H1 (cell line): ENCODE measurements at regions not wholly inside any gene's neighbourhood (a gene's known extent, or its start where the extent isn't known, plus 50 kb on each side); places are given as distances from the start of the nearest gene placed in this dataset.

ENCODE experiments used
- CTCF ChIA-PET: fragments of 300-600 bp; sonication (Branson Sonifier 250); formaldehyde crosslinking; loops from one replicate; lab custom pipeline; 2021; ENCODE audit not compliant: partially characterized antibody; lab: Charles Lee
- POLR2A ChIA-PET: fragments of 300-600 bp; sonication (Branson Sonifier 250); formaldehyde crosslinking; loops from one replicate; lab custom pipeline; 2021; ENCODE audit warnings: inconsistent platforms; ENCODE audit not compliant: partially characterized antibody; lab: Charles Lee
- DNase-seq, 2 experiments: peaks; one replicate each; pipeline versions ENCODE4 v3.0.0 to v3.0.0-alpha.2; 2010 to 2022; ENCODE audit warnings: low spot score in 2 of 2, low read depth in 1 of 2, mixed read lengths in 1 of 2
- FAIRE-seq: peaks from 2 replicates; lab custom pipeline; 2011; peaks lifted over from hg19 to GRCh38; lab: Jason Lieb, UNC
- H2AFZ ChIP-seq: 2 replicates; pipeline ENCODE4 v1.8.1; 2012; ENCODE audit warnings: low read length, inconsistent platforms
- H2AK5ac ChIP-seq: 2 replicates; pipeline ENCODE4 v1.6.1; 2013; ENCODE audit warnings: low read depth, low read length
- H2BK120ac ChIP-seq: replicated peaks from 2 replicates; pipeline ENCODE3; 2013; ENCODE audit warnings: low read depth, low read length, inconsistent platforms
- H2BK12ac ChIP-seq: 2 replicates; pipeline ENCODE4 v1.6.1; 2013; ENCODE audit warnings: low read depth, low read length
- H2BK15ac ChIP-seq: 2 replicates; pipeline ENCODE4 v1.6.1; 2013; ENCODE audit warnings: low read length
- H2BK20ac ChIP-seq: 2 replicates; pipeline ENCODE4 v1.6.1; 2013; ENCODE audit warnings: low read length
- H2BK5ac ChIP-seq: 2 replicates; pipeline ENCODE4 v1.6.1; 2013; ENCODE audit warnings: low read depth, low read length
- H3K14ac ChIP-seq: 2 replicates; pipeline ENCODE4 v1.6.1; 2013; ENCODE audit warnings: inconsistent platforms; ENCODE audit not compliant: insufficient read length
- H3K18ac ChIP-seq: 2 replicates; pipeline ENCODE4 v1.6.1; 2013; ENCODE audit warnings: low read length; ENCODE audit errors: extremely low read depth
- H3K23ac ChIP-seq: 2 replicates; pipeline ENCODE4 v1.6.1; 2013; ENCODE audit warnings: inconsistent platforms; ENCODE audit not compliant: insufficient read length
- H3K23me2 ChIP-seq: 2 replicates; pipeline ENCODE4 v1.6.1; 2013; ENCODE audit warnings: low read depth, low read length
- H3K27ac ChIP-seq: 2 replicates; pipeline ENCODE4 v1.6.1; 2011; ENCODE audit warnings: low read depth, low read length, inconsistent platforms
- H3K27me3 ChIP-seq, 4 experiments: replicated peaks in 1 of 4; 1 replicate in 1 of 4; 2 replicates in 3 of 4; pipeline versions ENCODE4 v1.6.1 to v1.8.1; 2011 to 2013; ENCODE audit warnings: low read length in 3 of 4, mild to moderate bottlenecking in 3 of 4, inconsistent platforms in 2 of 4, mixed read lengths in 2 of 4, moderate library complexity in 1 of 4; ENCODE audit not compliant: control insufficient read depth in 3 of 4, insufficient read depth in 3 of 4; ENCODE audit errors: extremely low read depth in 1 of 4
- H3K36me3 ChIP-seq, 4 experiments: 2 replicates each; pipeline versions ENCODE4 v1.6.1 to v1.8.1; 2011 to 2013; ENCODE audit warnings: mild to moderate bottlenecking in 4 of 4, low read length in 3 of 4, moderate library complexity in 2 of 4, control low read depth in 1 of 4, inconsistent platforms in 1 of 4; ENCODE audit not compliant: insufficient read depth in 4 of 4, control insufficient read depth in 2 of 4
- H3K4ac ChIP-seq: replicated peaks from 2 replicates; pipeline ENCODE3; 2013; ENCODE audit warnings: low read length, low read depth, mixed read lengths, inconsistent platforms; ENCODE audit not compliant: insufficient read length
- H3K4me1 ChIP-seq, 4 experiments: replicated peaks in 1 of 4; 1 replicate in 1 of 4; 2 replicates in 3 of 4; pipeline versions ENCODE4 v1.6.1 to v1.8.1; 2011 to 2013; ENCODE audit warnings: low read length in 3 of 4, inconsistent platforms in 2 of 4, mixed read lengths in 1 of 4; ENCODE audit not compliant: insufficient read depth in 4 of 4, control insufficient read depth in 3 of 4
- H3K4me2 ChIP-seq, 2 experiments: 2 replicates each; pipeline versions ENCODE4 v1.6.1 to v1.8.1; 2011 to 2013; ENCODE audit warnings: low read depth in 2 of 2, low read length in 2 of 2, control low read depth in 1 of 2, inconsistent platforms in 1 of 2, mild to moderate bottlenecking in 1 of 2; ENCODE audit not compliant: insufficient read depth in 1 of 2
- H3K4me3 ChIP-seq, 4 experiments: fragments of 200-600, 300-600 bp in 1 of 4; sonication (generic), shearing (Covaris generic), sonication (Bioruptor Twin) in 1 of 4; 2 replicates each; pipeline versions ENCODE4 v1.5.1 to v1.8.1; 2011 to 2016; ENCODE audit warnings: low read length in 4 of 4, low read depth in 3 of 4, control low read depth in 2 of 4, inconsistent platforms in 2 of 4, mild to moderate bottlenecking in 2 of 4, mixed read lengths in 1 of 4, moderate library complexity in 1 of 4; ENCODE audit not compliant: insufficient read depth in 2 of 4; ENCODE audit errors: extremely low read depth in 1 of 4
- H3K56ac ChIP-seq: replicated peaks from 2 replicates; pipeline ENCODE3; 2013; ENCODE audit warnings: low read depth, mild to moderate bottlenecking, mixed read lengths, low read length, inconsistent platforms; ENCODE audit not compliant: insufficient read length
- H3K79me1 ChIP-seq: 2 replicates; pipeline ENCODE4 v1.6.1; 2013; ENCODE audit warnings: low read depth, low read length, control low read depth
- H3K79me2 ChIP-seq, 2 experiments: 2 replicates each; pipeline versions ENCODE4 v1.6.1 to v1.8.1; 2012 to 2013; ENCODE audit warnings: low read length in 2 of 2, mild to moderate bottlenecking in 2 of 2, inconsistent platforms in 1 of 2; ENCODE audit not compliant: insufficient read depth in 2 of 2, control insufficient read depth in 1 of 2
- H3K9ac ChIP-seq, 4 experiments: replicated peaks in 1 of 4; 1 replicate in 1 of 4; 2 replicates in 3 of 4; pipeline versions ENCODE4 v1.6.1 to v1.8.1; 2011 to 2013; ENCODE audit warnings: low read depth in 3 of 4, low read length in 3 of 4, control low read depth in 2 of 4, mild to moderate bottlenecking in 2 of 4, moderate library complexity in 2 of 4, inconsistent platforms in 1 of 4; ENCODE audit errors: extremely low read depth in 1 of 4
- H3K9me3 ChIP-seq, 2 experiments: 2 replicates each; pipeline versions ENCODE4 v1.6.1 to v1.8.1; 2012 to 2013; ENCODE audit warnings: mild to moderate bottlenecking in 2 of 2, moderate library complexity in 2 of 2, control low read depth in 1 of 2, inconsistent platforms in 1 of 2, low read depth in 1 of 2, low read length in 1 of 2, mixed read lengths in 1 of 2; ENCODE audit not compliant: insufficient read depth in 2 of 2
- H4K20me1 ChIP-seq, 2 experiments: replicated peaks in 1 of 2; 2 replicates each; pipeline versions ENCODE3 to v1.8.1; 2011 to 2013; ENCODE audit warnings: inconsistent platforms in 2 of 2, low read length in 2 of 2, mild to moderate bottlenecking in 1 of 2; ENCODE audit not compliant: insufficient read depth in 2 of 2, control insufficient read depth in 1 of 2
- H4K5ac ChIP-seq: 2 replicates; pipeline ENCODE4 v1.6.1; 2013; ENCODE audit warnings: low read length, low read depth, mixed read lengths, inconsistent platforms; ENCODE audit not compliant: insufficient read length
- H4K8ac ChIP-seq: 2 replicates; pipeline ENCODE4 v1.8.0; 2013; ENCODE audit warnings: mild to moderate bottlenecking, moderate library complexity, low read length, inconsistent platforms; ENCODE audit not compliant: insufficient read depth; ENCODE audit errors: extremely low read depth
- H4K91ac ChIP-seq: replicated peaks from 2 replicates; pipeline ENCODE3; 2013; ENCODE audit warnings: low read length, mixed read lengths, inconsistent platforms; ENCODE audit not compliant: insufficient read length
- ASH2L ChIP-seq: fragments of 200-600, 300-600 bp; sonication (generic); IDR thresholded peaks from one replicate; pipeline ENCODE4 v1.7.1; 2017; ENCODE audit warnings: low read length
- POLR2A ChIP-seq, 2 experiments: IDR thresholded peaks; 1 replicate in 1 of 2; 2 replicates in 1 of 2; pipeline ENCODE4 v1.6.1; 2011; ENCODE audit warnings: low read depth in 2 of 2, low read length in 2 of 2, mild to moderate bottlenecking in 2 of 2; ENCODE audit errors: control extremely low read depth in 1 of 2
- SUZ12 ChIP-seq: fragments of 200-600 bp; sonication (generic); IDR thresholded peaks from 2 replicates; pipeline ENCODE4 v1.6.1; 2012; ENCODE audit warnings: mild to moderate bottlenecking, inconsistent platforms, low read length, moderate library complexity, mixed read lengths
- YY1 ChIP-seq: IDR thresholded peaks from 2 replicates; pipeline ENCODE4 v1.6.1; 2011; ENCODE audit warnings: low read depth, mild to moderate bottlenecking, low read length
- WGBS, 2 experiments: shearing (Covaris generic) in 1 of 2; methylation state at CpG; one replicate each; pipeline versions ENCODE4 v1.1.6 to v1.1.7; 2013 to 2015; ENCODE audit warnings: low lambda C conversion rate in 2 of 2, mixed read lengths in 2 of 2, inconsistent platforms in 1 of 2, low coverage in 1 of 2, missing lambda C conversion rate in 1 of 2; ENCODE audit not compliant: insufficient replicate concordance in 2 of 2, insufficient coverage in 1 of 2, insufficient read length in 1 of 2; ENCODE audit errors: extremely low coverage in 1 of 2, missing lambda C conversion rate in 1 of 2; 5-methylcytosine and 5-hydroxymethylcytosine counted together

GRCh38 chr22:44408829-44409192 lies 89.2 kb downstream of the RTL6 start:
- Histone ChIP-seq H3K9me3 (no peaks in the 10 kb centered on the region; a peak in 1 of 4 replicates), H2BK120ac (no peak overlapping the region), H2AFZ (no peak overlapping the region), H2BK15ac (no peak overlapping the region), H3K4me2 (no peak overlapping the region), H3K23me2 (no peaks in the 10 kb centered on the region), H3K27ac (no peak overlapping the region), H3K14ac (no peak overlapping the region), H3K79me1 (no peaks in the 10 kb centered on the region), H3K18ac (no peak overlapping the region), H2BK12ac (no peak overlapping the region), H3K79me2 (no peaks in the 10 kb centered on the region), H3K27me3 (no peaks in the 10 kb centered on the region; a peak in 1 of 7 replicates), H4K5ac (no peak overlapping the region), H3K4me1 (peaks cover 6 to 10% (median 10%) of the 10 kb centered on the region in 4 experiments), H3K56ac (no peak overlapping the region), H3K4ac (no peak overlapping the region), H4K91ac (peak overlapping the region; percentile 49), H2BK5ac (no peak overlapping the region), H2BK20ac (no peak overlapping the region), H3K9ac (no peak overlapping the region), H4K20me1 (no peaks in the 10 kb centered on the region), H3K23ac (no peak overlapping the region), H4K8ac (peak overlapping the region; percentile 16; the same call in 1 of the 2 replicates), H3K36me3 (no peaks in the 10 kb centered on the region), H3K4me3 (no peak overlapping the region), H2AK5ac (no peak overlapping the region)
- FAIRE-seq (no peak), DNase-seq (no peak)
- ChIA-PET CTCF (interaction anchor here (0.7 to 2.0 kb wide), 6 partner anchors 20 to 415 kb away, joined by 3 to 5 read pairs (median 4); no protein-coding TSS in a partner anchor), POLR2A (no interaction called here)
- 95% methylated on average over 7 of the region's 7 CpGs; no CpG with 5 or more reads in 1 of the 2 experiments for WGBS, 2 experiments
- TF ChIP-seq SUZ12, result no peak
- no peak for TF ChIP-seq POLR2A (IDR thresholded peaks at IDR 0.05; ENCODE audit: control extremely low read depth in 1 of 2, low read depth in 2 of 2, low read length in 2 of 2)
- TF ChIP-seq ASH2L, result no peak
- TF ChIP-seq YY1, result no peak
